Activated T-cell treated with anti-CD3 and anti-CD28 coated beads, Interleukin-2, amount 50 U/mL, for 24 hours (primary cell): ENCODE measurements at regions not wholly inside any gene's neighbourhood (a gene's known extent, or its start where the extent isn't known, plus 50 kb on each side); places are given as distances from the start of the nearest gene placed in this dataset.

Experiments used
- DNase-seq: peaks from one replicate; pipeline ENCODE4 v3.0.0-alpha.2; 2020
- H3K27ac Mint-ChIP-seq: 2 replicates; pipeline ENCODE4 v1.8.0; 2020; ENCODE audit warnings: mild to moderate bottlenecking, mixed read lengths
- H3K27me3 Mint-ChIP-seq: 2 replicates; pipeline ENCODE4 v1.8.0; 2020; ENCODE audit warnings: mixed read lengths
- H3K36me3 Mint-ChIP-seq: 2 replicates; pipeline ENCODE4 v1.8.0; 2020; ENCODE audit warnings: low read depth, mixed read lengths
- H3K4me1 Mint-ChIP-seq: 2 replicates; pipeline ENCODE4 v1.8.0; 2020; ENCODE audit warnings: low read depth, mixed read lengths
- H3K4me3 Mint-ChIP-seq: 2 replicates; pipeline ENCODE4 v1.8.0; 2020; ENCODE audit warnings: mild to moderate bottlenecking, moderate library complexity, mixed read lengths
- H3K9me3 Mint-ChIP-seq: 2 replicates; pipeline ENCODE4 v1.8.0; 2020; ENCODE audit warnings: mixed read lengths

- Mint-ChIP-seq H3K36me3 (no peaks in the 10 kb centered on the region), H3K27ac (no peak overlapping the region), H3K4me3 (no peak overlapping the region), H3K9me3 (peaks cover 13% of the 10 kb centered on the region), H3K4me1 (no peaks in the 10 kb centered on the region), H3K27me3 (no peaks in the 10 kb centered on the region)
- no peak for DNase-seq
Measured at GRCh38 chr11:25958045-25958444, 373.9 kb upstream of the ANO3 start.

- H3K36me3 Mint-ChIP-seq, result no peaks in the 10 kb centered on the region
- H3K27ac Mint-ChIP-seq, result no peak overlapping the region
- peaks cover 10% of the 10 kb centered on the region for H3K9me3 Mint-ChIP-seq
Measured at GRCh38 chr11:25961539-25961938, 370.4 kb upstream of the ANO3 start.

GRCh38 chr11:25970726-25971508 is 361.0 kb upstream of the ANO3 start:
- Mint-ChIP-seq H3K4me3 (no peak overlapping the region), H3K27ac (no peak overlapping the region), H3K27me3 (no peaks in the 10 kb centered on the region), H3K4me1 (no peaks in the 10 kb centered on the region), H3K9me3 (peaks cover 9% of the 10 kb centered on the region), H3K36me3 (no peaks in the 10 kb centered on the region)
- DNase-seq, result no peak

More at GRCh38 chr11:25961539-25961938, 370.4 kb upstream of the ANO3 start:
- DNase-seq, result no peak
- Mint-ChIP-seq H3K4me1 (no peaks in the 10 kb centered on the region), H3K4me3 (no peak overlapping the region), H3K27me3 (no peaks in the 10 kb centered on the region)

- no peak for DNase-seq
- H3K4me1 Mint-ChIP-seq, result no peaks in the 10 kb centered on the region
- H3K27ac Mint-ChIP-seq, result no peak overlapping the region
- H3K9me3 Mint-ChIP-seq, result peaks cover 13% of the 10 kb centered on the region
- H3K36me3 Mint-ChIP-seq, result no peaks in the 10 kb centered on the region
- H3K27me3 Mint-ChIP-seq, result no peaks in the 10 kb centered on the region
- no peak overlapping the region for H3K4me3 Mint-ChIP-seq
Measured at GRCh38 chr11:25980091-25980490, 351.8 kb upstream of the ANO3 start.

GRCh38 chr11:25981998-25982397 is 349.9 kb upstream of the ANO3 start:
- H3K9me3 Mint-ChIP-seq, result peaks cover 13% of the 10 kb centered on the region

GRCh38 chr11:25983280-25983679 is 348.6 kb upstream of the ANO3 start:
- Mint-ChIP-seq H3K36me3 (no peaks in the 10 kb centered on the region), H3K4me1 (no peaks in the 10 kb centered on the region), H3K27ac (no peak overlapping the region), H3K4me3 (no peak overlapping the region), H3K27me3 (no peaks in the 10 kb centered on the region), H3K9me3 (peaks cover 13% of the 10 kb centered on the region)
- DNase-seq, result no peak

More at GRCh38 chr11:25981998-25982397, 349.9 kb upstream of the ANO3 start:
- Mint-ChIP-seq H3K27me3 (no peaks in the 10 kb centered on the region), H3K4me1 (no peaks in the 10 kb centered on the region), H3K4me3 (no peak overlapping the region), H3K36me3 (no peaks in the 10 kb centered on the region), H3K27ac (no peak overlapping the region)
- DNase-seq, result no peak

- H3K27me3 Mint-ChIP-seq, result no peaks in the 10 kb centered on the region
- H3K36me3 Mint-ChIP-seq, result no peaks in the 10 kb centered on the region
- H3K9me3 Mint-ChIP-seq, result peaks cover 14% of the 10 kb centered on the region
- no peak for DNase-seq
- no peak overlapping the region for H3K27ac Mint-ChIP-seq
- H3K4me1 Mint-ChIP-seq, result no peaks in the 10 kb centered on the region
- H3K4me3 Mint-ChIP-seq, result no peak overlapping the region
Measured at GRCh38 chr11:25988178-25988577, 343.8 kb upstream of the ANO3 start.

GRCh38 chr11:25990406-25990805 is 341.5 kb upstream of the ANO3 start:
- no peaks in the 10 kb centered on the region for H3K36me3 Mint-ChIP-seq
- H3K27me3 Mint-ChIP-seq, result no peaks in the 10 kb centered on the region
- H3K9me3 Mint-ChIP-seq, result peaks cover 12% of the 10 kb centered on the region
- H3K27ac Mint-ChIP-seq, result no peak overlapping the region
- no peak for DNase-seq
- no peaks in the 10 kb centered on the region for H3K4me1 Mint-ChIP-seq
- no peak overlapping the region for H3K4me3 Mint-ChIP-seq

GRCh38 chr11:25991476-25991875 is 340.5 kb upstream of the ANO3 start:
- no peaks in the 10 kb centered on the region for H3K27me3 Mint-ChIP-seq
- no peaks in the 10 kb centered on the region for H3K4me1 Mint-ChIP-seq
- no peaks in the 10 kb centered on the region for H3K36me3 Mint-ChIP-seq
- no peak for DNase-seq
- no peak overlapping the region for H3K27ac Mint-ChIP-seq
- H3K9me3 Mint-ChIP-seq, result peaks cover 14% of the 10 kb centered on the region
- H3K4me3 Mint-ChIP-seq, result no peak overlapping the region

GRCh38 chr11:25992294-25992693 is 339.6 kb upstream of the ANO3 start:
- Mint-ChIP-seq H3K4me3 (no peak overlapping the region), H3K27ac (no peak overlapping the region), H3K9me3 (peaks cover 16% of the 10 kb centered on the region), H3K36me3 (no peaks in the 10 kb centered on the region), H3K27me3 (no peaks in the 10 kb centered on the region), H3K4me1 (no peaks in the 10 kb centered on the region)
- DNase-seq, result no peak

- no peak for DNase-seq
- H3K4me1 Mint-ChIP-seq, result no peaks in the 10 kb centered on the region
- no peak overlapping the region for H3K4me3 Mint-ChIP-seq
- H3K36me3 Mint-ChIP-seq, result no peaks in the 10 kb centered on the region
- H3K27me3 Mint-ChIP-seq, result no peaks in the 10 kb centered on the region
- no peak overlapping the region for H3K27ac Mint-ChIP-seq
- peaks cover 18% of the 10 kb centered on the region for H3K9me3 Mint-ChIP-seq
Measured at GRCh38 chr11:25993016-25993415, 338.9 kb upstream of the ANO3 start.

- H3K4me1 Mint-ChIP-seq, result no peaks in the 10 kb centered on the region
- no peak overlapping the region for H3K4me3 Mint-ChIP-seq
- no peaks in the 10 kb centered on the region for H3K27me3 Mint-ChIP-seq
Measured at GRCh38 chr11:26011474-26011873, 320.5 kb upstream of the ANO3 start.

GRCh38 chr11:26014456-26015115 is 317.3 kb upstream of the ANO3 start:
- Mint-ChIP-seq H3K27me3 (no peaks in the 10 kb centered on the region), H3K36me3 (no peaks in the 10 kb centered on the region), H3K4me1 (no peaks in the 10 kb centered on the region), H3K9me3 (peaks cover 13% of the 10 kb centered on the region), H3K27ac (no peak overlapping the region), H3K4me3 (no peak overlapping the region)
- DNase-seq, result no peak

More at GRCh38 chr11:26011474-26011873, 320.5 kb upstream of the ANO3 start:
- H3K27ac Mint-ChIP-seq, result no peak overlapping the region
- H3K9me3 Mint-ChIP-seq, result peaks cover 13% of the 10 kb centered on the region
- DNase-seq, result no peak
- H3K36me3 Mint-ChIP-seq, result no peaks in the 10 kb centered on the region

GRCh38 chr11:26017322-26017860 is 314.5 kb upstream of the ANO3 start:
- Mint-ChIP-seq H3K4me3 (no peak overlapping the region), H3K36me3 (no peaks in the 10 kb centered on the region), H3K4me1 (no peaks in the 10 kb centered on the region), H3K27ac (no peak overlapping the region), H3K27me3 (no peaks in the 10 kb centered on the region), H3K9me3 (peaks cover 10% of the 10 kb centered on the region)
- no peak for DNase-seq

GRCh38 chr11:26017903-26018302 is 314.0 kb upstream of the ANO3 start:
- H3K27me3 Mint-ChIP-seq, result no peaks in the 10 kb centered on the region
- DNase-seq, result no peak
- H3K4me1 Mint-ChIP-seq, result no peaks in the 10 kb centered on the region
- no peak overlapping the region for H3K27ac Mint-ChIP-seq
- peaks cover 10% of the 10 kb centered on the region for H3K9me3 Mint-ChIP-seq
- H3K4me3 Mint-ChIP-seq, result no peak overlapping the region
- H3K36me3 Mint-ChIP-seq, result no peaks in the 10 kb centered on the region
